Endothelial cell of umbilical vein (primary cell): ENCODE measurements at regions not wholly inside any gene's neighbourhood (a gene's known extent, or its start where the extent isn't known, plus 50 kb on each side); places are given as distances from the start of the nearest gene placed in this dataset.

Source experiments
- BruUV-seq: library from RNA; stranded (reverse); fragments of 400-500 nt; replicated peaks from 2 replicates; lab custom pipeline; 2021; lab: Mats Ljungman, UMichigan
- CTCF ChIA-PET: fragments of 300-600, 350-600 bp; sonication (Branson Sonifier 250); formaldehyde crosslinking; loops from one replicate; lab custom pipeline; 2021; ENCODE audit warnings: antibody characterized with exemption, inconsistent platforms; lab: Charles Lee
- POLR2A ChIA-PET: fragments of 300-600, 350-600 bp; sonication (Branson Sonifier 250); formaldehyde crosslinking; loops from one replicate; lab custom pipeline; 2021; ENCODE audit warnings: antibody characterized with exemption, inconsistent platforms; lab: Charles Lee
- DNase-seq: peaks from one replicate; pipeline ENCODE4 v3.0.0-alpha.2; 2011; ENCODE audit warnings: low read depth, low spot score
- FAIRE-seq: peaks from 2 replicates; lab custom pipeline; 2011; peaks lifted over from hg19 to GRCh38; lab: Jason Lieb, UNC
- H2AFZ ChIP-seq: 2 replicates; pipeline ENCODE4 v1.6.0; 2012; ENCODE audit warnings: low read depth, low read length, control low read depth, inconsistent platforms
- H3K27ac ChIP-seq: 2 replicates; pipeline ENCODE4 v1.5.1; 2011; ENCODE audit warnings: low read depth, mild to moderate bottlenecking, control low read depth, low read length, moderate library complexity; ENCODE audit not compliant: insufficient read depth
- H3K27me3 ChIP-seq, 2 experiments: 2 replicates each; pipeline versions ENCODE4 v1.6.0 to v1.6.1; 2011; ENCODE audit warnings: low read length in 2 of 2, mixed read lengths in 1 of 2; ENCODE audit not compliant: control insufficient read depth in 2 of 2, insufficient read depth in 2 of 2
- H3K36me3 ChIP-seq, 2 experiments: 2 replicates in 1 of 2; 3 replicates in 1 of 2; pipeline ENCODE4 v1.5.1; 2011; ENCODE audit warnings: low read length in 2 of 2, mild to moderate bottlenecking in 1 of 2, moderate library complexity in 1 of 2; ENCODE audit not compliant: control insufficient read depth in 2 of 2, insufficient read depth in 2 of 2; ENCODE audit errors: extremely low read depth in 1 of 2
- H3K4me1 ChIP-seq: 3 replicates; pipeline ENCODE4 v1.5.1; 2011; ENCODE audit warnings: mild to moderate bottlenecking, low read length; ENCODE audit not compliant: control insufficient read depth, insufficient read depth; ENCODE audit errors: extremely low read depth
- H3K4me2 ChIP-seq: 2 replicates; pipeline ENCODE4 v1.6.1; 2011; ENCODE audit warnings: low read length, control low read depth, mixed read lengths; ENCODE audit not compliant: insufficient read depth
- H3K4me3 ChIP-seq, 3 experiments: fragments of 200-600 bp in 1 of 3; sonication (generic), shearing (Covaris generic) in 1 of 3; replicated peaks in 1 of 3; 2 replicates each; pipeline ENCODE4 v1.5.1; 2011 to 2016; ENCODE audit warnings: control low read depth in 3 of 3, low read length in 3 of 3, mild to moderate bottlenecking in 2 of 3, inconsistent platforms in 1 of 3, low read depth in 1 of 3, moderate library complexity in 1 of 3; ENCODE audit not compliant: insufficient read depth in 1 of 3
- H3K79me2 ChIP-seq: 2 replicates; pipeline ENCODE4 v1.6.0; 2012; ENCODE audit warnings: low read length, inconsistent platforms; ENCODE audit not compliant: control insufficient read depth, insufficient read depth
- H3K9ac ChIP-seq: replicated peaks from 2 replicates; pipeline ENCODE3; 2011; ENCODE audit warnings: low read length, control low read depth; ENCODE audit not compliant: insufficient read depth; ENCODE audit errors: extremely low read depth
- H3K9me1 ChIP-seq: replicated peaks from 3 replicates; pipeline ENCODE4 v1.6.0; 2011; ENCODE audit warnings: mild to moderate bottlenecking, low read length; ENCODE audit not compliant: control insufficient read depth, insufficient read depth; ENCODE audit errors: extremely low read depth
- H3K9me3 ChIP-seq: replicated peaks from 2 replicates; pipeline ENCODE4 v1.5.1; 2012; ENCODE audit warnings: low read length, inconsistent platforms; ENCODE audit not compliant: control insufficient read depth, insufficient read depth
- H4K20me1 ChIP-seq: replicated peaks from 2 replicates; pipeline ENCODE3; 2011; ENCODE audit warnings: mild to moderate bottlenecking, low read length; ENCODE audit not compliant: control insufficient read depth, insufficient read depth; ENCODE audit errors: extremely low read depth
- CTCF ChIP-seq, 2 donors: IDR thresholded peaks; 1 replicate in 1 of 2; 2 replicates in 1 of 2; pipeline ENCODE4 v1.5.1; 2011; ENCODE audit warnings: low read length in 2 of 2, mild to moderate bottlenecking in 2 of 2, moderate library complexity in 2 of 2, control low read depth in 1 of 2, inconsistent platforms in 1 of 2, low read depth in 1 of 2; ENCODE audit not compliant: insufficient read depth in 1 of 2; ENCODE audit errors: extremely low read depth in 1 of 2
- EZH2 ChIP-seq: IDR thresholded peaks from 2 replicates; pipeline ENCODE4 v1.6.1; 2012; ENCODE audit warnings: borderline replicate concordance, low read depth, mild to moderate bottlenecking, moderate library complexity, low read length, inconsistent platforms; ENCODE audit not compliant: severe bottlenecking
- FOS ChIP-seq: IDR thresholded peaks from 2 replicates; pipeline ENCODE4 v1.6.1; 2011; ENCODE audit warnings: mild to moderate bottlenecking, low read length, moderate library complexity, borderline replicate concordance; ENCODE audit not compliant: insufficient read depth
- GATA2 ChIP-seq: IDR thresholded peaks from 2 replicates; pipeline ENCODE4 v1.7.0; 2011; ENCODE audit warnings: low read depth, mild to moderate bottlenecking, moderate library complexity, mixed read lengths, low read length; ENCODE audit not compliant: insufficient read length, insufficient read depth
- JUN ChIP-seq: IDR thresholded peaks from 2 replicates; pipeline ENCODE4 v1.6.1; 2011; ENCODE audit warnings: borderline replicate concordance, low read depth; ENCODE audit not compliant: insufficient read length, insufficient read depth
- MYC ChIP-seq: IDR thresholded peaks from one replicate; pipeline ENCODE4 v1.6.1; 2011; ENCODE audit warnings: mild to moderate bottlenecking, low read depth, low read length
- POLR2A ChIP-seq: IDR thresholded peaks from 2 replicates; pipeline ENCODE4 v1.6.1; 2012; ENCODE audit warnings: low read depth, mild to moderate bottlenecking, control low read depth, low read length
- POLR2AphosphoS5 ChIP-seq: IDR thresholded peaks from 2 replicates; pipeline ENCODE4 v1.6.1; 2012; ENCODE audit warnings: low read depth, mild to moderate bottlenecking, control low read depth, low read length, moderate library complexity; ENCODE audit not compliant: insufficient read depth
- dilution Hi-C: fragments of 300-500 bp; cut with MboI; formaldehyde crosslinking; loops from one replicate; pipeline ENCODE4 v1.15.0; 2019; ENCODE audit warnings: low sequenced_read_pairs; ENCODE audit not compliant: extremely low pct_ligation_motif_present
- intact Hi-C: fragments of 100-400 bp; cut with micrococcal nuclease; formaldehyde crosslinking; loops from one replicate; pipeline ENCODE4 v1.10.0; 2022
- TF ChIP-seq, protein P1 (sequence below): IDR thresholded peaks from 2 replicates; pipeline ENCODE4 v1.6.1; 2011; ENCODE audit not compliant: insufficient read depth, insufficient read length

GRCh38 chr7:85561706-85562105, 374.9 kb upstream of the SEMA3D start:
- intact Hi-C loops (no loop called here), dilution Hi-C loops (no loop called here)
- Histone ChIP-seq H3K4me2 (no peak overlapping the region), H3K36me3 (no peaks in the 10 kb centered on the region), H3K27ac (no peak overlapping the region), H2AFZ (no peak overlapping the region), H3K4me3 (no peak overlapping the region), H4K20me1 (no peaks in the 10 kb centered on the region), H3K9me1 (no peaks in the 10 kb centered on the region), H3K9ac (no peak overlapping the region), H3K9me3 (no peaks in the 10 kb centered on the region), H3K4me1 (no peaks in the 10 kb centered on the region), H3K79me2 (no peaks in the 10 kb centered on the region), H3K27me3 (no peaks in the 10 kb centered on the region)
- TF ChIP-seq, protein P1, sequence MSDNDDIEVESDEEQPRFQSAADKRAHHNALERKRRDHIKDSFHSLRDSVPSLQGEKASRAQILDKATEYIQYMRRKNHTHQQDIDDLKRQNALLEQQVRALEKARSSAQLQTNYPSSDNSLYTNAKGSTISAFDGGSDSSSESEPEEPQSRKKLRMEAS = no peak
- TF ChIP-seq EZH2 (no peak), POLR2AphosphoS5 (no peak), POLR2A (no peak), CTCF (IDR thresholded peaks at IDR 0.05; ENCODE audit: extremely low read depth in 1 of 2, insufficient read depth in 1 of 2, low read depth in 1 of 2, low read length in 2 of 2) (no peak), GATA2 (no peak), JUN (no peak), MYC (no peak), FOS (no peak)
- ChIA-PET CTCF (interaction anchor here (1.0 kb wide), 1 partner anchor 9 kb away, joined by 3 read pairs; no protein-coding TSS in a partner anchor), POLR2A (no interaction called here)
- DNase-seq (no peak), FAIRE-seq (no peak)
- BruUV-seq = no TSS peak
